ENCODE measurements at regions not wholly inside any gene's neighbourhood (a gene's known extent, or its start where the extent isn't known, plus 50 kb on each side); places are given as distances from the start of the nearest gene placed in this dataset.

DNA sequence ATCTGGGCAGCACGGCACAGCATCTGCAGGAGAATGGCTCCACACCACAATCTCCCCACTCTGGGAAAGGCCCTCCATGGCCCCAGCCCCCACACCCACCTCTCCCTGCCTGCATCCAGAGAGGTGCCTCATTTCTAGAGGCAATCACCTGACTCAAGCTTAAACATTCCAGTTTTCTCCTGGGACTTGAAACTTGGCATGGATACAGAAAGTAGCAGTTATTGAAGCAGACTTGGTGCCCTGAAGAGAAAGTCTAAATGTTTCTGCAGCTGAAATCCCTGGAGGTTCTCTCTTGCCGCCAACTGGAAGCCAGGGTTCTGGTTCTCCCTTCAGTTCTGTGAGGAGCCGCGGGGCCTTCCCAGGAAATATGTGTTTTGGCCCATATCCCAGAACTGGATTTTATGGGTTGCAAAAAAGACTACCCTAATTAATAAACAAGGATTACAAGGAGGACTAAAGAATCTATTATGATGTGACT lies 122.8 kb downstream of the SKIDA1 start:
- no peak overlapping the region for H3K9ac ChIP-seq (ENCODE audit: low read length)
- H3K79me2 ChIP-seq (ENCODE audit: low read length) = no peaks in the 10 kb centered on the region
- no peaks in the 10 kb centered on the region for H3K9me3 ChIP-seq (ENCODE audit: low read length)
- H3K9me2 ChIP-seq (replicated peaks; ENCODE audit: insufficient read depth, low read length) = no peaks in the 10 kb centered on the region
- H3K4me2 ChIP-seq (ENCODE audit: low read depth, low read length, poor library complexity, severe bottlenecking) = no peak overlapping the region
- no peak for DNase-seq
- H3K27me3 ChIP-seq (ENCODE audit: low read length) = no peaks in the 10 kb centered on the region
- no peaks in the 10 kb centered on the region; the same call in 1 of the 2 replicates for H3K4me1 ChIP-seq (ENCODE audit: low read length)
- no peaks in the 10 kb centered on the region for H3K36me3 ChIP-seq (ENCODE audit: insufficient read depth, low read length)
- no peaks in the 10 kb centered on the region for H4K20me1 ChIP-seq (ENCODE audit: insufficient read depth, low read depth, low read length)
- no peak overlapping the region for H2AFZ ChIP-seq (ENCODE audit: low read length)
- H3K27ac ChIP-seq (ENCODE audit: low read length) = no peak overlapping the region
- H3K4me3 ChIP-seq (ENCODE audit: low read length) = no peak overlapping the region

DNA sequence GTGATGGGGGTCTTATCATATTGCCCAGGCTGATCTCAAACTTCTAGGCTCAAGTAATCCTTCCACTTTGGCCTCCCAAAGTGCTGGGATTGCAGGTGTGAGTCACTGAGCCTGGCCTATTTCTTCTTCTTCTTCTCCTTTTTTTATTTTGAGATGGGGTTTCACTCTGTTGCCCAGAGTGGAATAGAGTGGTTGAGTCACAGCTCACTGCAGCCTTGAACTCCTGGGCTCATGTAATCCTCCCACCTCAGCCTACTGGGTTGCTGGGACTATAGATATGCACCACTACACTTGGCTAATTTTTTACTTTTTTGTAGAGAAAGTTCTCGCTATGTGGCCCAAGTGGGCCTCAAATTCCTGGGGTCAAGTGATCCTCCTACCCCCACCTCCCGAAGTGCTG lies 124.3 kb downstream of the SKIDA1 start:
- Histone ChIP-seq H3K4me3 (ENCODE audit: low read length) (no peak overlapping the region), H3K27me3 (ENCODE audit: low read length) (no peaks in the 10 kb centered on the region), H3K27ac (ENCODE audit: low read length) (no peak overlapping the region), H4K20me1 (ENCODE audit: insufficient read depth, low read depth, low read length) (no peaks in the 10 kb centered on the region), H3K79me2 (ENCODE audit: low read length) (no peaks in the 10 kb centered on the region), H3K9ac (ENCODE audit: low read length) (no peak overlapping the region), H3K4me1 (ENCODE audit: low read length) (no peaks in the 10 kb centered on the region; the same call in 1 of the 2 replicates), H2AFZ (ENCODE audit: low read length) (no peak overlapping the region), H3K36me3 (ENCODE audit: insufficient read depth, low read length) (no peaks in the 10 kb centered on the region), H3K4me2 (ENCODE audit: low read depth, low read length, poor library complexity, severe bottlenecking) (no peak overlapping the region), H3K9me2 (replicated peaks; ENCODE audit: insufficient read depth, low read length) (no peaks in the 10 kb centered on the region), H3K9me3 (ENCODE audit: low read length) (no peaks in the 10 kb centered on the region)
- no peak for DNase-seq

DNA sequence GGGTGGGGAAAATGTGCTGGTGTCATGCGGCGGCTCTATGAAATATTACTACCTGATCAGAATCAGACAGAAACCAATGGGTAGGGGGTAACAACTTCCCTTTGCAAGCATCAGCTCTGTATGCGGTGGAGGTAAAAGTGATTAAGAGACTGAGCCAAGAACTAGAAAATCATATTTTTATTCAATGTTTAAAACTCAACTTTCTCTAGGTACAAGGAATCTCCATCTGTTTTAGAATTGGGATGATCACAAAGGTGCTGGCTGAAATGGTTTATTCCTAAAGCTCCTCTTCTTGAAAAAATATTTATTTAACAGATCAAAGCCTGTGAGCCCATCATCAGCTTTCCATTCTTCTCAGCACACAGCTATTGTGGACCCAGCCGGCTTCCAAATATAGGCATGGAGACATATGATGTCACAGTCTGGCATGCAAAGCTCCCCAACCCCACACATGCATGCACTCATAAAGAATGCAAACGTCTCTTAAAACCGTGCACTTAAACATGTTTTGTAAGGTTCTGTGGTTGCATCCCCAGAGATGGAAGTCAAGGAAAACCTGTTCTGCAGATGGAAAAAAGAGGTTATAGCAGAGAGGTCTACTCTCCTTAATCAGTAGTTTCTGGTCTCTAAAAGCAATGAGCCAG lies 126.0 kb downstream of the SKIDA1 start:
- no peak for DNase-seq
- Histone ChIP-seq H3K4me1 (ENCODE audit: low read length) (no peaks in the 10 kb centered on the region; the same call in 1 of the 2 replicates), H3K36me3 (ENCODE audit: insufficient read depth, low read length) (no peaks in the 10 kb centered on the region), H3K4me2 (ENCODE audit: low read depth, low read length, poor library complexity, severe bottlenecking) (no peak overlapping the region), H3K9ac (ENCODE audit: low read length) (no peak overlapping the region), H2AFZ (ENCODE audit: low read length) (no peak overlapping the region), H3K27me3 (ENCODE audit: low read length) (no peaks in the 10 kb centered on the region), H4K20me1 (ENCODE audit: insufficient read depth, low read depth, low read length) (no peaks in the 10 kb centered on the region), H3K9me3 (ENCODE audit: low read length) (no peaks in the 10 kb centered on the region), H3K9me2 (replicated peaks; ENCODE audit: insufficient read depth, low read length) (no peaks in the 10 kb centered on the region), H3K4me3 (ENCODE audit: low read length) (no peak overlapping the region), H3K27ac (ENCODE audit: low read length) (no peak overlapping the region), H3K79me2 (ENCODE audit: low read length) (no peaks in the 10 kb centered on the region)

DNA sequence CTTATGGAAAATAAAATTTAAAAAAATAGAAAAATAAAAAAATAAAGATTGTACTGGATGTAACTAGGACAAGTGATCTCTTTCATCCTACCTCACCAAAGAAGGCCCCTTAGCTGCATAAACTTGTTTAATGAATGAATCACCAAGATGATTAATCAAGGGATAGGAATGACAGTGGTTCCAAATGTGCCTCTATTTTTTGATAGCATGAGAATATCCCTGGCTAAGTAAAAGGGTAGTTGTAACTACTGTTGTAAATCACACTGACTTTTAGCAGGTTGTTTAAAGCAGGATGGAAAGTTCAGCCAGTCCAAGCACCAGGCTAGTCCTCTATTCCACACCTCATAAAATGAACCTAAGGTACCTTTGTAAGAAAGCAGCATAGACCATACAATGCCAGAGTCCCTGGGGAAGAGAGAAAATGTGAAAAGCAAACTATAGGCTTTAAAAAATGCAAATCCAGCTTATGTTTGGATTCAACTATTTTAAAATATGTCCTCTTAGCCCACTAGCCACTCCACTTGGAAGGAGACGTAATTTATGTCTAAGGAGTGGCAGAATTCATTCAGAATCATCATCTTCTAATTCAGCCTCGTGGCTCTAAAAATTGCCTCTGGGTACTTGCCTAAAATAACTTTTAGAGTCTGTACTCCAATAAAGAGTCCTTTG lies 126.8 kb downstream of the SKIDA1 start:
- Histone ChIP-seq H3K4me2 (ENCODE audit: low read depth, low read length, poor library complexity, severe bottlenecking) (no peak overlapping the region), H3K4me1 (ENCODE audit: low read length) (no peaks in the 10 kb centered on the region; the same call in 1 of the 2 replicates), H3K36me3 (ENCODE audit: insufficient read depth, low read length) (no peaks in the 10 kb centered on the region), H3K9me2 (replicated peaks; ENCODE audit: insufficient read depth, low read length) (no peaks in the 10 kb centered on the region), H3K4me3 (ENCODE audit: low read length) (no peak overlapping the region), H3K79me2 (ENCODE audit: low read length) (no peaks in the 10 kb centered on the region), H2AFZ (ENCODE audit: low read length) (no peak overlapping the region), H3K27ac (ENCODE audit: low read length) (no peak overlapping the region), H3K27me3 (ENCODE audit: low read length) (no peaks in the 10 kb centered on the region), H3K9ac (ENCODE audit: low read length) (no peak overlapping the region), H4K20me1 (ENCODE audit: insufficient read depth, low read depth, low read length) (no peaks in the 10 kb centered on the region), H3K9me3 (ENCODE audit: low read length) (no peaks in the 10 kb centered on the region)
- no peak for DNase-seq

DNA sequence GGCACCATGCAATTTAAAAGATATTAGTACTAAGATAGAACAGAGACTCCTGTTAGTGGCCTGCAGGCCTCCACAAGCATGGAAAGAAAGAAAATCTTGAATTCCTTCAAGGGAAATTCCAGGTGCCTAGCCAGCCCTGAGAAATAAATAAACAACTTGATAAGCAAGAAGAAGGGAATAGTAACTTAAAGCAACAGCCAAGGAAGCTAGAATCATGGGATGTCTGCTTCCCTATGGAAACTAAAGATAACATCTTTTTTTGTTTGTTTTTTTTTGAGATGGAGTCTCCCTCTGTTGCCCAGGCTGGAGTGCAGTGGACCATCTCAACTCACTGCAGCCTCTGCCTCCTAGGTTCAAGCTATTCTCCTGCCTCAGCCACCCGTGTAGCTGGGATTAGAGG lies 128.6 kb downstream of the SKIDA1 start:
- H3K9me2 ChIP-seq (replicated peaks; ENCODE audit: insufficient read depth, low read length) = no peaks in the 10 kb centered on the region
- H3K79me2 ChIP-seq (ENCODE audit: low read length) = no peaks in the 10 kb centered on the region
- no peak overlapping the region for H2AFZ ChIP-seq (ENCODE audit: low read length)
- H3K9ac ChIP-seq (ENCODE audit: low read length) = no peak overlapping the region
- H3K4me2 ChIP-seq (ENCODE audit: low read depth, low read length, poor library complexity, severe bottlenecking) = no peak overlapping the region
- H3K9me3 ChIP-seq (ENCODE audit: low read length) = no peaks in the 10 kb centered on the region
- no peak overlapping the region for H3K4me3 ChIP-seq (ENCODE audit: low read length)
- DNase-seq = no peak
- no peaks in the 10 kb centered on the region for H3K27me3 ChIP-seq (ENCODE audit: low read length)
- H3K36me3 ChIP-seq (ENCODE audit: insufficient read depth, low read length) = no peaks in the 10 kb centered on the region
- no peaks in the 10 kb centered on the region; the same call in 1 of the 2 replicates for H3K4me1 ChIP-seq (ENCODE audit: low read length)
- H4K20me1 ChIP-seq (ENCODE audit: insufficient read depth, low read depth, low read length) = no peaks in the 10 kb centered on the region
- no peak overlapping the region for H3K27ac ChIP-seq (ENCODE audit: low read length)

DNA sequence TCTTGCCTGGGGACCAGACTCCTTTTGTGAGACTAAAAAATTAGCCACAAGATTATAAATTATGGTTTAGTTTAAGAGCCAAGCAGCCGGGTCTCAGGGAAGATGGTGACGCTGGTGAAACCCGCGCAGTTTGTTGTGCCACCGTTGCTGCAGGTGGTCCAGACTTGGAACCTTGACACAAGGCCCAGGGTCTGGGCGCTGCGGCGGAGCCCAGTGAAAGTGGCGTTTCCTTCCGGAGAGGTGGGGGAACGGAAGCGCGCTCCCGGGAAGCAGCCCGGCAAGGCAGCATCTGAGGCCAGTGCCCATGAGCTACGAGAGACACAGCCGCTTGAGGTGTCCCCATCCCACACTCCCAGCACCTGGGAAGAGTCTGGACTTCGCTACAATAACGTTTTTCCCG lies 131.6 kb downstream of the SKIDA1 start:
- Histone ChIP-seq H3K4me2 (ENCODE audit: low read depth, low read length, poor library complexity, severe bottlenecking) (no peak overlapping the region), H3K79me2 (ENCODE audit: low read length) (no peaks in the 10 kb centered on the region), H3K4me1 (ENCODE audit: low read length) (no peaks in the 10 kb centered on the region), H2AFZ (ENCODE audit: low read length) (no peak overlapping the region), H3K4me3 (ENCODE audit: low read length) (no peak overlapping the region), H3K36me3 (ENCODE audit: insufficient read depth, low read length) (no peaks in the 10 kb centered on the region), H3K27me3 (ENCODE audit: low read length) (no peaks in the 10 kb centered on the region), H3K27ac (ENCODE audit: low read length) (no peak overlapping the region), H3K9me3 (ENCODE audit: low read length) (no peaks in the 10 kb centered on the region), H3K9ac (ENCODE audit: low read length) (no peak overlapping the region), H4K20me1 (ENCODE audit: insufficient read depth, low read depth, low read length) (no peaks in the 10 kb centered on the region), H3K9me2 (replicated peaks; ENCODE audit: insufficient read depth, low read length) (no peaks in the 10 kb centered on the region)
- no peak for DNase-seq

DNA sequence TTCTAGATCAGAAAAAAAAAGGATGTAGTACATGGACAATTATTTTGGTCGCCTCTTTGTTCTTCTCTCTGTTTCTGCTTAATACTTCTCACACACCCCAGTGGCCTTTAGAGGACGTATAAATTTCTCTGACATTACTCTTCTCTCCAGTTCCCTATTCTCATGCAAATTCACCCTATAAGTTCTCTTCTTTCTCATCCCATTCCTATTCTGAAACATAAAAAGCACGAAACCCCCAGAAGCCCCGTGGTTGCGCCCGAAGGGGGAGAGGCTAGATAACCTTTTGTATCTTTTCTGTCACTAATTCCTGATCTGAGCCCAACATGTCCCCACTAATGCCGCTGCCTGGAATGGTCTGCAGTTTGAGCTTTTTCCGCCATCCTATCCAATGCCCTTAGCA lies 136.9 kb downstream of the SKIDA1 start:
- H2AFZ ChIP-seq (ENCODE audit: low read length) = no peak overlapping the region
- H3K9me3 ChIP-seq (ENCODE audit: low read length) = no peaks in the 10 kb centered on the region
- H3K9me2 ChIP-seq (replicated peaks; ENCODE audit: insufficient read depth, low read length) = no peaks in the 10 kb centered on the region
- H3K4me1 ChIP-seq (ENCODE audit: low read length) = no peaks in the 10 kb centered on the region; the same call in 1 of the 2 replicates
- no peaks in the 10 kb centered on the region for H3K36me3 ChIP-seq (ENCODE audit: insufficient read depth, low read length)
- H3K4me3 ChIP-seq (ENCODE audit: low read length) = no peak overlapping the region
- no peaks in the 10 kb centered on the region for H3K27me3 ChIP-seq (ENCODE audit: low read length)
- no peaks in the 10 kb centered on the region for H4K20me1 ChIP-seq (ENCODE audit: insufficient read depth, low read depth, low read length)
- no peak overlapping the region for H3K27ac ChIP-seq (ENCODE audit: low read length)
- H3K4me2 ChIP-seq (ENCODE audit: low read depth, low read length, poor library complexity, severe bottlenecking) = no peak overlapping the region
- no peak overlapping the region for H3K9ac ChIP-seq (ENCODE audit: low read length)
- no peak for DNase-seq
- no peaks in the 10 kb centered on the region for H3K79me2 ChIP-seq (ENCODE audit: low read length)

DNA sequence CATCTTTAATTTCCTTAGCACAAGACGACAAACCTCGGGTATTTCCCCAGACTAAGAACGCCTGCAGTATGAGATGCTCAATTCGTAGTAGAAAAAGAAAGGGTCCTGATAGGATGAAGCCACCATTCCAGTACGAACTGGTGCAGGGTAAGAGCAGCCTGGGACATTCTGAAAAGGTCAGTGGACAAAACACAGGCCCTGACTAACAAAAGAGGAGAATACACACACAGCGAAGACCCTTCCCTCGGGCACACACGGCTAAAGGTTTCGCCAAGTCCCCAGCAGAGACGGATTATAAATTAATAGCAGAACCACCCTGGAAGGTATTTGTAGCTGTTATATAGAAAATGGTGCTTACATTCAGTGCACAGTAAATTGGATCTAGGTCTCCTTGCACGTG lies 137.6 kb downstream of the SKIDA1 start:
- H3K79me2 ChIP-seq (ENCODE audit: low read length) = no peaks in the 10 kb centered on the region
- no peak for DNase-seq
- H3K27ac ChIP-seq (ENCODE audit: low read length) = no peak overlapping the region
- H3K9ac ChIP-seq (ENCODE audit: low read length) = no peak overlapping the region
- H3K4me1 ChIP-seq (ENCODE audit: low read length) = no peaks in the 10 kb centered on the region; the same call in 1 of the 2 replicates
- H3K27me3 ChIP-seq (ENCODE audit: low read length) = no peaks in the 10 kb centered on the region
- H3K4me3 ChIP-seq (ENCODE audit: low read length) = no peak overlapping the region
- no peaks in the 10 kb centered on the region for H3K9me2 ChIP-seq (replicated peaks; ENCODE audit: insufficient read depth, low read length)
- no peaks in the 10 kb centered on the region for H4K20me1 ChIP-seq (ENCODE audit: insufficient read depth, low read depth, low read length)
- H2AFZ ChIP-seq (ENCODE audit: low read length) = no peak overlapping the region
- no peaks in the 10 kb centered on the region for H3K36me3 ChIP-seq (ENCODE audit: insufficient read depth, low read length)
- H3K4me2 ChIP-seq (ENCODE audit: low read depth, low read length, poor library complexity, severe bottlenecking) = no peak overlapping the region
- H3K9me3 ChIP-seq (ENCODE audit: low read length) = no peaks in the 10 kb centered on the region

Data from Karpas-422 (cell line).